ENCODE measurements at regions not wholly inside any gene's neighbourhood (a gene's known extent, or its start where the extent isn't known, plus 50 kb on each side); places are given as distances from the start of the nearest gene placed in this dataset.

- TF ChIP-seq CTCF (IDR thresholded peaks at IDR 0.05; ENCODE audit: insufficient read depth, low read depth, low read length, missing control alignments), result no peak
- DNase-seq (ENCODE audit: low read depth), result no peak
- no peak overlapping the region for H3K4me3 ChIP-seq (ENCODE audit: low read depth, low read length)
Observed at GRCh38 chr16:65622151-65622550, 500.3 kb upstream of the CDH11 start.

GRCh38 chr16:65621640-65622039, 499.8 kb upstream of the CDH11 start:
- H3K4me3 ChIP-seq (ENCODE audit: low read depth, low read length), result no peak overlapping the region

GRCh38 chr16:65619606-65620005, 497.7 kb upstream of the CDH11 start:
- H3K4me3 ChIP-seq (ENCODE audit: low read depth, low read length), result no peak overlapping the region
- TF ChIP-seq CTCF (IDR thresholded peaks at IDR 0.05; ENCODE audit: insufficient read depth, low read depth, low read length, missing control alignments), result no peak
- no peak for DNase-seq (ENCODE audit: low read depth)

More at GRCh38 chr16:65621640-65622039, 499.8 kb upstream of the CDH11 start:
- no peak for DNase-seq (ENCODE audit: low read depth)
- no peak for TF ChIP-seq CTCF (IDR thresholded peaks at IDR 0.05; ENCODE audit: insufficient read depth, low read depth, low read length, missing control alignments)

- DNase-seq (ENCODE audit: low read depth), result no peak
- no peak for TF ChIP-seq CTCF (IDR thresholded peaks at IDR 0.05; ENCODE audit: insufficient read depth, low read depth, low read length, missing control alignments)
- no peak overlapping the region for H3K4me3 ChIP-seq (ENCODE audit: low read depth, low read length)
Observed at GRCh38 chr16:65618931-65619330, 497.1 kb upstream of the CDH11 start.

GRCh38 chr16:65618333-65618732, 496.5 kb upstream of the CDH11 start:
- no peak for DNase-seq (ENCODE audit: low read depth)
- no peak overlapping the region for H3K4me3 ChIP-seq (ENCODE audit: low read depth, low read length)
- no peak for TF ChIP-seq CTCF (IDR thresholded peaks at IDR 0.05; ENCODE audit: insufficient read depth, low read depth, low read length, missing control alignments)

- no peak for DNase-seq (ENCODE audit: low read depth)
- no peak overlapping the region for H3K4me3 ChIP-seq (ENCODE audit: low read depth, low read length)
- TF ChIP-seq CTCF (IDR thresholded peaks at IDR 0.05; ENCODE audit: insufficient read depth, low read depth, low read length, missing control alignments), result no peak
Observed at GRCh38 chr16:65617421-65617820, 495.6 kb upstream of the CDH11 start.

- DNase-seq (ENCODE audit: low read depth), result no peak
- no peak overlapping the region for H3K4me3 ChIP-seq (ENCODE audit: low read depth, low read length)
- TF ChIP-seq CTCF (IDR thresholded peaks at IDR 0.05; ENCODE audit: insufficient read depth, low read depth, low read length, missing control alignments), result no peak
Observed at GRCh38 chr16:65608455-65608854, 486.6 kb upstream of the CDH11 start.
